ENCODE measurements at regions not wholly inside any gene's neighbourhood (a gene's known extent, or its start where the extent isn't known, plus 50 kb on each side); places are given as distances from the start of the nearest gene placed in this dataset.
A peak's percentile ranks its signal among the peaks of the same experiment; 100 is the strongest.
"Not testable (repeated sequence)": the region's sequence is repeated elsewhere in the genome, so short reads cannot be mapped to it uniquely, and the experiment has no call there.

GRCh38 chr2:144621266-144621665, 101.3 kb upstream of the ZEB2 start:
- Histone ChIP-seq H3K4me3 (no peak overlapping the region), H3K4me1 (no peaks in the 10 kb centered on the region), H3K27me3 (no peaks in the 10 kb centered on the region), H3K9me3 (peaks cover 0 to 13% (median 0%) of the 10 kb centered on the region in 3 donors), H3K36me3 (no peaks in the 10 kb centered on the region), H3K27ac (no peak overlapping the region)
- ATAC-seq, result no peak
- WGBS, 2 donors (ENCODE audit: low coverage in 1 of 2), result 93 to 100% methylated on average over 3 of the region's 3 CpGs
- TF ChIP-seq POLR2AphosphoS5 (IDR thresholded peaks at IDR 0.05) (no peak), EP300 (IDR thresholded peaks at IDR 0.05) (no peak), POLR2A (IDR thresholded peaks at IDR 0.05) (no peak)
- TF ChIP-seq, protein P1, sequence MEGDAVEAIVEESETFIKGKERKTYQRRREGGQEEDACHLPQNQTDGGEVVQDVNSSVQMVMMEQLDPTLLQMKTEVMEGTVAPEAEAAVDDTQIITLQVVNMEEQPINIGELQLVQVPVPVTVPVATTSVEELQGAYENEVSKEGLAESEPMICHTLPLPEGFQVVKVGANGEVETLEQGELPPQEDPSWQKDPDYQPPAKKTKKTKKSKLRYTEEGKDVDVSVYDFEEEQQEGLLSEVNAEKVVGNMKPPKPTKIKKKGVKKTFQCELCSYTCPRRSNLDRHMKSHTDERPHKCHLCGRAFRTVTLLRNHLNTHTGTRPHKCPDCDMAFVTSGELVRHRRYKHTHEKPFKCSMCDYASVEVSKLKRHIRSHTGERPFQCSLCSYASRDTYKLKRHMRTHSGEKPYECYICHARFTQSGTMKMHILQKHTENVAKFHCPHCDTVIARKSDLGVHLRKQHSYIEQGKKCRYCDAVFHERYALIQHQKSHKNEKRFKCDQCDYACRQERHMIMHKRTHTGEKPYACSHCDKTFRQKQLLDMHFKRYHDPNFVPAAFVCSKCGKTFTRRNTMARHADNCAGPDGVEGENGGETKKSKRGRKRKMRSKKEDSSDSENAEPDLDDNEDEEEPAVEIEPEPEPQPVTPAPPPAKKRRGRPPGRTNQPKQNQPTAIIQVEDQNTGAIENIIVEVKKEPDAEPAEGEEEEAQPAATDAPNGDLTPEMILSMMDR (IDR thresholded peaks at IDR 0.05), result no peak

DNA sequence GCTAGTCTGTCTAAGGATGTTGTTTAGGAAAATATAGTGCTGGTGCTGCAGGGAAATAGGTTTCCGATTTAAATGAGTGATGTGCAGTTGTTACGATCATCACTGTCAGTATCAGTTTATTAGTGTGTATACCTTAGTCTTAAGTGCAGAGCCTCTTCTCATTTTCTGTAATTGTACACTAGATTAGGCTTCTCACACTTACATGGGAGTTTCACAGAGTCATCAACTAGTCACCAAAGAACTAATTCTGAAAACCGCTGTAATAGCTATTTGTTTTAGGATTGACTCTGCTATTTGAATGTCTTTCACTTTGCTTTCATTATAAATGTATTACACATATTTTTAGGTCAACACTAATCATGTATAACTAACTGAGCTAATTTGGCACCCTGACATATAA, 99.8 kb upstream of the ZEB2 start:
- TF ChIP-seq POLR2A (IDR thresholded peaks at IDR 0.05), result no peak
- TF ChIP-seq, protein P1 (IDR thresholded peaks at IDR 0.05), result no peak
- TF ChIP-seq EP300 (IDR thresholded peaks at IDR 0.05), result no peak
- no peak for TF ChIP-seq POLR2AphosphoS5 (IDR thresholded peaks at IDR 0.05)
- ATAC-seq, result no peak
- Histone ChIP-seq H3K36me3 (no peaks in the 10 kb centered on the region), H3K4me3 (no peak overlapping the region), H3K4me1 (no peaks in the 10 kb centered on the region), H3K27ac (no peak overlapping the region), H3K9me3 (peaks cover 0 to 13% (median 0%) of the 10 kb centered on the region in 3 donors), H3K27me3 (no peaks in the 10 kb centered on the region)
- WGBS, 2 donors (ENCODE audit: low coverage in 1 of 2), result 62 to 67% methylated on average over 3 of the region's 3 CpGs

DNA sequence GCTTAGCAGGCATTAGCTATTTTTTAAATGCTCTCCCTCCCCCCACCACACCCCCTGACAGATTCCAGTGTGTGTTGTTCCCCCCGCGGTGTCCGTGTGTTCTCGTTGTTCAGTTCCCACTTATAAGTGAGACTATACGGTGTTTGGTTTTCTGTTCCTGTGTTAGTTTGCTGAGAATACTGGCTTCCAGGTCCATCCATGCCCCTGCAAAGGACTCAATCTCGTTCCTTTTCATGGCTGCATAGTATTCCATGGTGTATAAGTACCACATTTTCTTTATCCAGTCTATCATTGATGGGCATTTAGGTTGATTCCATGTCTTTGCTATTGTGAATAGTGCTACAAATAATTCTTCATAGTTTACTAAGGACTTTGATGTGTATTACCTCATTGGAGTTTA, 97.3 kb upstream of the ZEB2 start:
- H3K27ac ChIP-seq, H3K4me1 ChIP-seq, H3K36me3 ChIP-seq, H3K9me3 ChIP-seq, H3K4me3 ChIP-seq, ATAC-seq, H3K27me3 ChIP-seq: not testable (repeated sequence)
- WGBS, 2 donors (ENCODE audit: low coverage in 1 of 2), result 100% methylated on average over 6 of the region's 6 CpGs

DNA sequence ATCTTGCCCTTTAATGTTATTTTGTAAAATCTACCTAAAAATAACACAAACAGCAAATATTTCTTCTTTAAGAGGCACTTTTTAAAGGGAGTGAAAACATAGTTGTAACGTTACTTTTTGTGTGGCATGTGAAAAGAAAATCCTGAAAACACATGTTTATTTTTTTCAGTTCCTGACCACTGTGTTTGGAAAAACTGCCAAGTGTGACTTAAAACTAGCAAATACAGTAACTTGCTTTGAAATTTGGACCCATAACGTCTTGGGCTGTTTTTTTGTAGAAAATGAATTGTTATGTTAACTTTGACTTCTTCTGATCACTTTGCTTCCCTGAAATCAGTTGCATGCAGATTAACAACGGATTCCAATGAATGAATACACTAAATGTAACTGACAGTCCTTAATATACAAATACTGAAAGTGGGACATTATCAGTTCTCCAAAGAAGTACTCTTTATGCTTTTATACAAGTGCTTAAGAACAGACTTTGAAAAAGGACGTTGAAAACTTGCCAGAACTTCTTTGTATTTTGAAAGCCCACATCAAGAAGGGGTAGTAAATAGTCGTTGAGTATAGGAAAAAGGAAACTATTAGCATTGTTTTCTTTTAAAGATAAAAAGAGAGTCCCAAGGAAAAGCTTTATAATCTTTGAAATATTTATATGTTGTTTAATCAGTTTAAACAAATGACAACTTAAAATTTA, 96.1 kb upstream of the ZEB2 start:
- no peaks in the 10 kb centered on the region for H3K4me1 ChIP-seq
- no peak overlapping the region for H3K4me3 ChIP-seq
- no peaks in the 10 kb centered on the region for H3K36me3 ChIP-seq
- no peak overlapping the region for H3K27ac ChIP-seq
- TF ChIP-seq, protein P1 (IDR thresholded peaks at IDR 0.05), result no peak
- TF ChIP-seq POLR2A (IDR thresholded peaks at IDR 0.05) (no peak), POLR2AphosphoS5 (IDR thresholded peaks at IDR 0.05) (no peak), EP300 (IDR thresholded peaks at IDR 0.05) (no peak)
- no peaks in the 10 kb centered on the region for H3K27me3 ChIP-seq
- no peaks in the 10 kb centered on the region for H3K9me3 ChIP-seq
- 25 to 36% methylated on average over 5 of the region's 5 CpGs for WGBS, 2 donors (ENCODE audit: low coverage in 1 of 2)
- no peak for ATAC-seq

DNA sequence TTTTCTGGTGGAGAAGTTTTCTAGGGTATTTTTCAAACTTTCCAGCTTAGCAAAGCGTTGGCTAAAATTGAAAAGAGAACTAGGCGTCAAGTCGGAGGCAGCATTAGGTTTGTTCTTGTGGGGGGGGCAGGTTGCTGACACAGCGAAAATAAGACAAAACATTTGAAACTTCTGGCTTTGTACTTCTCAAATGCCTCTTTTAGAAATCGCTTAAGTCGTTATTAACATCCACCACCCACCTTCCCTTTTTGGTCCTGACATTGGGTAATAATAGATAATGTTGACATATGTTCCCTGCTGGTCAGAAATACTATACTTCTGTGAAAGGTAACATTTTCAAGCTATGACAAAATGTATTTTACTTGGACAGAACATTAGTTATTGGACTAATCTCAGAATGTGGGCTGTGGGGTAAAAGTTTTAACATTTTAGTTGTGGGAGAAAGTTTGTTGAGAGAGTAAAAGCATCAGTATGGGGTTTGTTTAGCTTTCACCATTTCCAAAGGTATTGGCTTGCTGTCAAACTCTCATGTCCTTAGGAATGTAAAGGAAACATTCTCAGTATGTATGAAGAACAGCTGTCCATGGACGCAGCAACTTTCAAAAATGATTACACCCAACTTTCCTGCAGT, 88.1 kb upstream of the ZEB2 start:
- Histone ChIP-seq H3K4me3 (no peak overlapping the region), H3K27me3 (no peaks in the 10 kb centered on the region), H3K27ac (no peak overlapping the region), H3K4me1 (no peaks in the 10 kb centered on the region), H3K9me3 (no peaks in the 10 kb centered on the region), H3K36me3 (no peaks in the 10 kb centered on the region)
- peak; percentile 55 for ATAC-seq
- 60 to 64% methylated on average over 7 of the region's 7 CpGs for WGBS, 2 donors (ENCODE audit: low coverage in 1 of 2)
- TF ChIP-seq EP300 (IDR thresholded peaks at IDR 0.05) (no peak), POLR2A (IDR thresholded peaks at IDR 0.05) (no peak), POLR2AphosphoS5 (IDR thresholded peaks at IDR 0.05) (no peak)
- TF ChIP-seq, protein P1 (IDR thresholded peaks at IDR 0.05), result no peak
